Stimulated activated naive CD4-positive, alpha-beta T cell treated with Interleukin-2 at 50 U/mL for 16 hours (primary cell): ENCODE measurements at regions not wholly inside any gene's neighbourhood (a gene's known extent, or its start where the extent isn't known, plus 50 kb on each side); places are given as distances from the start of the nearest gene placed in this dataset.

Experiments
- DNase-seq: peaks from one replicate; lab custom pipeline; 2025; lab: John Stamatoyannopoulos, UW

GRCh38 chr5:155974369-155974768 is 352.6 kb upstream of the SGCD start:
- DNase-seq, result no peak

GRCh38 chr5:155978850-155979249 is 348.1 kb upstream of the SGCD start:
- DNase-seq, result no peak

GRCh38 chr5:155982354-155982753 is 344.6 kb upstream of the SGCD start:
- DNase-seq, result no peak

GRCh38 chr5:155983954-155984353 is 343.0 kb upstream of the SGCD start:
- no peak for DNase-seq

GRCh38 chr5:155987265-155987810 is 339.6 kb upstream of the SGCD start:
- DNase-seq, result no peak

GRCh38 chr5:155989879-155990278 is 337.1 kb upstream of the SGCD start:
- DNase-seq, result no peak

- DNase-seq, result no peak
These were observed 330.8 kb upstream of the SGCD start for GRCh38 chr5:155996123-155996522.

- DNase-seq, result no peak
These were observed 328.7 kb upstream of the SGCD start for GRCh38 chr5:155998257-155998656.

- DNase-seq, result no peak
These were observed 326.8 kb upstream of the SGCD start for GRCh38 chr5:156000115-156000514.

GRCh38 chr5:156004754-156005153 is 322.2 kb upstream of the SGCD start:
- no peak for DNase-seq

- DNase-seq, result no peak
These were observed 320.8 kb upstream of the SGCD start for GRCh38 chr5:156006026-156006647.

GRCh38 chr5:156008844-156009243 is 318.1 kb upstream of the SGCD start:
- no peak for DNase-seq

- no peak for DNase-seq
These were observed 317.4 kb upstream of the SGCD start for GRCh38 chr5:156009583-156009982.

- DNase-seq, result no peak
These were observed 311.8 kb upstream of the SGCD start for GRCh38 chr5:156015137-156015536.

GRCh38 chr5:156019130-156019529 is 307.8 kb upstream of the SGCD start:
- DNase-seq, result no peak

- DNase-seq, result no peak
These were observed 307.3 kb upstream of the SGCD start for GRCh38 chr5:156019571-156020180.

GRCh38 chr5:156020647-156021046 is 306.3 kb upstream of the SGCD start:
- DNase-seq, result no peak

GRCh38 chr5:156021866-156022265 is 305.1 kb upstream of the SGCD start:
- no peak for DNase-seq

GRCh38 chr5:156025656-156026055 is 301.3 kb upstream of the SGCD start:
- DNase-seq, result no peak

- no peak for DNase-seq
These were observed 295.8 kb upstream of the SGCD start for GRCh38 chr5:156031181-156031580.

- no peak for DNase-seq
These were observed 290.3 kb upstream of the SGCD start for GRCh38 chr5:156036640-156037039.

GRCh38 chr5:156037151-156037909 is 289.6 kb upstream of the SGCD start:
- no peak for DNase-seq

GRCh38 chr5:156042726-156043125 is 284.2 kb upstream of the SGCD start:
- DNase-seq, result no peak
